Colonic mucosa (tissue), 4 donors: ENCODE measurements at regions not wholly inside any gene's neighbourhood (a gene's known extent, or its start where the extent isn't known, plus 50 kb on each side); places are given as distances from the start of the nearest gene placed in this dataset.

Experiments
- DNase-seq: peaks from one replicate; pipeline ENCODE4 v3.0.0-alpha.2; 2020
- H3K27ac ChIP-seq: fragments of 200-600 bp; one replicate; pipeline ENCODE4 v1.8.0; 2021
- H3K27me3 ChIP-seq: fragments of 200-600 bp; one replicate; pipeline ENCODE4 v1.8.0; 2021
- H3K36me3 ChIP-seq: fragments of 200-600 bp; one replicate; pipeline ENCODE4 v1.8.0; 2021
- H3K4me1 ChIP-seq: fragments of 200-600 bp; one replicate; pipeline ENCODE4 v1.8.0; 2021; ENCODE audit warnings: mild to moderate bottlenecking
- H3K4me3 ChIP-seq: fragments of 200-600 bp; one replicate; pipeline ENCODE4 v1.8.0; 2021
- H3K9ac ChIP-seq, 2 donors: one replicate each; pipeline ENCODE4 v1.7.0; 2013; ENCODE audit warnings: control low read depth in 2 of 2, low read depth in 2 of 2, low read length in 2 of 2
- H3K9me3 ChIP-seq: fragments of 200-600 bp; one replicate; pipeline ENCODE4 v1.8.0; 2021
- CTCF ChIP-seq: fragments of 200-600 bp; IDR thresholded peaks from one replicate; pipeline ENCODE4 v1.8.0; 2022; ENCODE audit warnings: antibody characterized with exemption, mild to moderate bottlenecking
- intact Hi-C: fragments of 100-400 bp; cut with DNase I; formaldehyde crosslinking; loops from one replicate; pipeline ENCODE4 v1.14.1; 2022
- donor health status: healthy.
- donor health status: DM: no; HTN: no; CAD: no.
- donor health status: DM: no; HTN: no; CAD: no.

GRCh38 chr10:4775808-4776207 lies 50.2 kb upstream of the AKR1E2 start:
- H3K4me1 ChIP-seq = no peaks in the 10 kb centered on the region
- no peak for TF ChIP-seq CTCF
- H3K27me3 ChIP-seq = no peaks in the 10 kb centered on the region
- no peak overlapping the region for H3K27ac ChIP-seq
- intact Hi-C loops = no loop called here
- H3K9me3 ChIP-seq = no peaks in the 10 kb centered on the region
- no peak for DNase-seq
- H3K9ac ChIP-seq = no peak overlapping the region
- no peak overlapping the region for H3K4me3 ChIP-seq
- no peaks in the 10 kb centered on the region for H3K36me3 ChIP-seq

GRCh38 chr10:4772202-4772570 lies 53.8 kb upstream of the AKR1E2 start:
- no peak overlapping the region for H3K4me3 ChIP-seq
- H3K27ac ChIP-seq = no peak overlapping the region
- no peak for DNase-seq
- H3K4me1 ChIP-seq = no peaks in the 10 kb centered on the region
- no peak overlapping the region for H3K9ac ChIP-seq
- no peaks in the 10 kb centered on the region for H3K27me3 ChIP-seq
- TF ChIP-seq CTCF = no peak
- no peaks in the 10 kb centered on the region for H3K36me3 ChIP-seq
- H3K9me3 ChIP-seq = no peaks in the 10 kb centered on the region
- intact Hi-C loops = no loop called here

- Histone ChIP-seq H3K27me3 (no peaks in the 10 kb centered on the region), H3K27ac (no peak overlapping the region), H3K9ac (no peak overlapping the region), H3K4me1 (no peaks in the 10 kb centered on the region), H3K36me3 (no peaks in the 10 kb centered on the region), H3K4me3 (no peak overlapping the region), H3K9me3 (no peaks in the 10 kb centered on the region)
- no peak for DNase-seq
- intact Hi-C loops = no loop called here
- no peak for TF ChIP-seq CTCF
Measured at GRCh38 chr10:4771554-4772201, 54.3 kb upstream of the AKR1E2 start.

GRCh38 chr10:4770801-4771553 lies 55.0 kb upstream of the AKR1E2 start:
- Histone ChIP-seq H3K36me3 (no peaks in the 10 kb centered on the region), H3K4me3 (no peak overlapping the region), H3K27ac (no peak overlapping the region), H3K4me1 (no peaks in the 10 kb centered on the region), H3K9me3 (no peaks in the 10 kb centered on the region), H3K27me3 (no peaks in the 10 kb centered on the region), H3K9ac (no peak overlapping the region)
- TF ChIP-seq CTCF = no peak
- DNase-seq = no peak
- intact Hi-C loops = no loop called here

GRCh38 chr10:4768416-4768815 lies 57.6 kb upstream of the AKR1E2 start:
- Histone ChIP-seq H3K27ac (no peak overlapping the region), H3K9me3 (no peaks in the 10 kb centered on the region), H3K4me1 (no peaks in the 10 kb centered on the region), H3K9ac (no peak overlapping the region), H3K36me3 (no peaks in the 10 kb centered on the region), H3K4me3 (no peak overlapping the region), H3K27me3 (no peaks in the 10 kb centered on the region)
- DNase-seq = no peak
- TF ChIP-seq CTCF = no peak
- intact Hi-C loops = loop anchor here (5.0 to 10.0 kb wide), 4 partner anchors 114 to 1571 kb away; no protein-coding TSS in a partner anchor
